Karpas-422 (cell line): ENCODE measurements at regions not wholly inside any gene's neighbourhood (a gene's known extent, or its start where the extent isn't known, plus 50 kb on each side); places are given as distances from the start of the nearest gene placed in this dataset.

Experiments
- DNase-seq: peaks from one replicate; pipeline ENCODE4 v3.0.0-alpha.2; 2015
- H2AFZ ChIP-seq: fragments of 200-600 bp; sonication (generic); 2 replicates; pipeline ENCODE4 v1.6.1; 2014; ENCODE audit warnings: antibody characterized with exemption, low read length, mixed read lengths
- H3K27ac ChIP-seq: fragments of 200-600 bp; sonication (generic); 2 replicates; pipeline ENCODE4 v1.5.1; 2014; ENCODE audit warnings: mild to moderate bottlenecking, low read length, moderate library complexity
- H3K27me3 ChIP-seq: fragments of 200-600 bp; sonication (generic); 2 replicates; pipeline ENCODE4 v1.6.1; 2014; ENCODE audit warnings: low read length, mixed read lengths
- H3K36me3 ChIP-seq: fragments of 200-600 bp; sonication (generic); 2 replicates; pipeline ENCODE4 v1.6.1; 2014; ENCODE audit warnings: low read length, mixed read lengths; ENCODE audit not compliant: insufficient read depth
- H3K4me1 ChIP-seq: fragments of 200-600 bp; sonication (generic); 2 replicates; pipeline ENCODE4 v1.6.1; 2014; ENCODE audit warnings: mild to moderate bottlenecking, low read length, mixed read lengths
- H3K4me2 ChIP-seq: fragments of 200-600 bp; sonication (generic); 2 replicates; pipeline ENCODE4 v1.6.1; 2014; ENCODE audit warnings: low read length, low read depth, mild to moderate bottlenecking; ENCODE audit not compliant: poor library complexity, severe bottlenecking
- H3K4me3 ChIP-seq: fragments of 200-600 bp; sonication (generic); 2 replicates; pipeline ENCODE4 v1.5.1; 2014; ENCODE audit warnings: mild to moderate bottlenecking, antibody characterized with exemption, low read length, mixed read lengths
- H3K79me2 ChIP-seq: fragments of 200-600 bp; sonication (generic); 2 replicates; pipeline ENCODE4 v1.6.1; 2014; ENCODE audit warnings: mild to moderate bottlenecking, low read length, mixed read lengths
- H3K9ac ChIP-seq: fragments of 200-600 bp; sonication (generic); 2 replicates; pipeline ENCODE4 v1.6.0; 2014; ENCODE audit warnings: low read length
- H3K9me2 ChIP-seq: fragments of 200-600 bp; sonication (generic), shearing (Covaris generic); replicated peaks from 2 replicates; pipeline ENCODE4 v1.6.0; 2014; ENCODE audit warnings: mild to moderate bottlenecking, low read length, moderate library complexity; ENCODE audit not compliant: insufficient read depth
- H3K9me3 ChIP-seq: fragments of 300-700, 200-600 bp; sonication (generic); 2 replicates; pipeline ENCODE4 v1.6.1; 2014; ENCODE audit warnings: low read length, mixed read lengths
- H4K20me1 ChIP-seq: fragments of 200-600 bp; sonication (generic); 2 replicates; pipeline ENCODE4 v1.6.1; 2014; ENCODE audit warnings: mild to moderate bottlenecking, antibody characterized with exemption, low read length, low read depth; ENCODE audit not compliant: insufficient read depth

- no peak overlapping the region for H3K9ac ChIP-seq
- no peak for DNase-seq
- H3K4me1 ChIP-seq: no peaks in the 10 kb centered on the region
- no peaks in the 10 kb centered on the region for H3K27me3 ChIP-seq
- H3K79me2 ChIP-seq: no peaks in the 10 kb centered on the region
- H3K9me2 ChIP-seq: no peaks in the 10 kb centered on the region
- H2AFZ ChIP-seq: no peak overlapping the region
- no peak overlapping the region for H3K4me3 ChIP-seq
- H4K20me1 ChIP-seq: no peaks in the 10 kb centered on the region
- no peak overlapping the region for H3K4me2 ChIP-seq
- H3K27ac ChIP-seq: no peak overlapping the region
- no peaks in the 10 kb centered on the region for H3K9me3 ChIP-seq
- H3K36me3 ChIP-seq: no peaks in the 10 kb centered on the region
Observed at GRCh38 chr4:171651071-171651470, 162.1 kb upstream of the GALNTL6 start.

GRCh38 chr4:171650543-171650942 lies 162.7 kb upstream of the GALNTL6 start:
- no peaks in the 10 kb centered on the region for H3K27me3 ChIP-seq
- no peaks in the 10 kb centered on the region for H3K9me3 ChIP-seq
- H3K27ac ChIP-seq: no peak overlapping the region
- no peaks in the 10 kb centered on the region for H3K4me1 ChIP-seq
- DNase-seq: no peak
- no peaks in the 10 kb centered on the region for H3K36me3 ChIP-seq
- H3K4me2 ChIP-seq: no peak overlapping the region
- H3K79me2 ChIP-seq: no peaks in the 10 kb centered on the region
- no peaks in the 10 kb centered on the region for H4K20me1 ChIP-seq
- no peak overlapping the region for H3K4me3 ChIP-seq
- no peaks in the 10 kb centered on the region for H3K9me2 ChIP-seq
- H3K9ac ChIP-seq: no peak overlapping the region
- H2AFZ ChIP-seq: no peak overlapping the region

- Histone ChIP-seq H3K9ac (no peak overlapping the region), H3K27me3 (no peaks in the 10 kb centered on the region), H4K20me1 (no peaks in the 10 kb centered on the region), H3K36me3 (no peaks in the 10 kb centered on the region), H3K27ac (no peak overlapping the region), H3K4me2 (no peak overlapping the region), H3K9me3 (no peaks in the 10 kb centered on the region), H3K4me1 (no peaks in the 10 kb centered on the region), H2AFZ (no peak overlapping the region), H3K4me3 (no peak overlapping the region), H3K79me2 (no peaks in the 10 kb centered on the region), H3K9me2 (no peaks in the 10 kb centered on the region)
- no peak for DNase-seq
Observed at GRCh38 chr4:171648926-171649325, 164.3 kb upstream of the GALNTL6 start.

DNA sequence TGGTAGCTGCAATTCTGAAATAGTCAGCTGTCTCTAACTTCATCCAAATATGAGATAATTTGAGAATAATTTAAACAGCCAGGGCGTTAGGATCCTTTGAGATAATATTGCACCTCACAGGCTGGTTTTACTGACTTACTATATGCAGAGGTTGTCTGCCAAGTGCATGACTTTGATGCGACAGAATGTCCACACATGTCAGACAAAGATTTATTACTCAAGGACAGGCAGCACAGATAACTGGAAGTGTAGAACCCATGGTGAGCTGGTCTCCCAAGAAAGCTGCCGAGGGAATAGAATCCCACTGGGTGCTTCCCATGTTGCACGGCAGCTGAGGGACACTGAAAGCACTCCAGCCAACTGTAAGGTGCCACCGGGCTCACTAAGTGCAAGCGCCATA lies 166.2 kb upstream of the GALNTL6 start:
- DNase-seq: no peak
- no peaks in the 10 kb centered on the region for H3K9me2 ChIP-seq
- no peak overlapping the region for H2AFZ ChIP-seq
- no peaks in the 10 kb centered on the region for H4K20me1 ChIP-seq
- H3K9ac ChIP-seq: no peak overlapping the region
- H3K4me3 ChIP-seq: no peak overlapping the region
- no peak overlapping the region for H3K27ac ChIP-seq
- H3K9me3 ChIP-seq: no peaks in the 10 kb centered on the region
- H3K4me2 ChIP-seq: no peak overlapping the region
- no peaks in the 10 kb centered on the region for H3K27me3 ChIP-seq
- no peaks in the 10 kb centered on the region for H3K36me3 ChIP-seq
- no peaks in the 10 kb centered on the region for H3K79me2 ChIP-seq
- H3K4me1 ChIP-seq: no peaks in the 10 kb centered on the region

- Histone ChIP-seq H3K27me3 (no peaks in the 10 kb centered on the region), H3K4me3 (no peak overlapping the region), H3K4me2 (no peak overlapping the region), H3K36me3 (no peaks in the 10 kb centered on the region), H3K4me1 (no peaks in the 10 kb centered on the region), H4K20me1 (no peaks in the 10 kb centered on the region), H3K9me3 (no peaks in the 10 kb centered on the region), H3K9me2 (no peaks in the 10 kb centered on the region), H3K79me2 (no peaks in the 10 kb centered on the region), H3K27ac (no peak overlapping the region), H3K9ac (no peak overlapping the region), H2AFZ (no peak overlapping the region)
- DNase-seq: no peak
Observed at GRCh38 chr4:171644430-171645057, 168.7 kb upstream of the GALNTL6 start.

- H3K9ac ChIP-seq: no peak overlapping the region
- H3K9me2 ChIP-seq: no peaks in the 10 kb centered on the region
- H3K4me2 ChIP-seq: no peak overlapping the region
- H2AFZ ChIP-seq: no peak overlapping the region
- no peaks in the 10 kb centered on the region for H3K4me1 ChIP-seq
- H3K79me2 ChIP-seq: no peaks in the 10 kb centered on the region
- H3K27me3 ChIP-seq: no peaks in the 10 kb centered on the region
- H3K4me3 ChIP-seq: no peak overlapping the region
- H3K27ac ChIP-seq: no peak overlapping the region
- H4K20me1 ChIP-seq: no peaks in the 10 kb centered on the region
- DNase-seq: no peak
- H3K36me3 ChIP-seq: no peaks in the 10 kb centered on the region
- no peaks in the 10 kb centered on the region for H3K9me3 ChIP-seq
Observed at GRCh38 chr4:171639540-171639939, 173.7 kb upstream of the GALNTL6 start.

DNA sequence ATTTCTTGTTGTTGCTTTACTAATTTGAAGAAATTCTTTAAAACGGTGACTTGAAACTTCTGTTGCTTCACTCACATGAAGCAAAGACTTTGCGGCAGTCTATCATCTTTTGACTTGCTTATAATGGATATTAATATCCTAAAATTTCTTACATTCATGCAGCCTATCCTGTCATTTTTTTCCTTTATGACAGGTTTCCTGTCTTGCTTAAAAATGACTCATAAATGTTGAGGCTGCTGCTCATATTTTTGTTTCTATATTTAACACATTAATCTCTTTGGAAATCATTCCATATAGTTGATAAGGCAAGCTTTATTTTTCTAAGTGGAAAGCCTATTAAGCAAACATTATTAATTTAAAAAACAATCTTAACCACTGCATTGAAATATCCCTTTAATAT lies 176.6 kb upstream of the GALNTL6 start:
- Histone ChIP-seq H3K79me2 (no peaks in the 10 kb centered on the region), H3K36me3 (no peaks in the 10 kb centered on the region), H3K27ac (no peak overlapping the region), H3K9me2 (no peaks in the 10 kb centered on the region), H3K4me2 (no peak overlapping the region), H3K4me3 (no peak overlapping the region), H3K27me3 (no peaks in the 10 kb centered on the region), H3K9ac (no peak overlapping the region), H2AFZ (no peak overlapping the region), H3K9me3 (no peaks in the 10 kb centered on the region), H4K20me1 (no peaks in the 10 kb centered on the region), H3K4me1 (no peaks in the 10 kb centered on the region)
- DNase-seq: no peak

- H2AFZ ChIP-seq: no peak overlapping the region
- no peak overlapping the region for H3K4me3 ChIP-seq
- no peaks in the 10 kb centered on the region for H3K36me3 ChIP-seq
- H3K9me2 ChIP-seq: no peaks in the 10 kb centered on the region
- H3K27me3 ChIP-seq: no peaks in the 10 kb centered on the region
- H3K4me2 ChIP-seq: no peak overlapping the region
- no peaks in the 10 kb centered on the region for H3K4me1 ChIP-seq
- H3K9me3 ChIP-seq: no peaks in the 10 kb centered on the region
- no peaks in the 10 kb centered on the region for H4K20me1 ChIP-seq
- no peak overlapping the region for H3K27ac ChIP-seq
- no peak overlapping the region for H3K9ac ChIP-seq
- DNase-seq: no peak
- H3K79me2 ChIP-seq: no peaks in the 10 kb centered on the region
Observed at GRCh38 chr4:171629737-171630136, 183.5 kb upstream of the GALNTL6 start.

- H3K9me2 ChIP-seq: no peaks in the 10 kb centered on the region
- no peak overlapping the region for H3K4me2 ChIP-seq
- no peak overlapping the region for H2AFZ ChIP-seq
- H3K27me3 ChIP-seq: no peaks in the 10 kb centered on the region
- H4K20me1 ChIP-seq: no peaks in the 10 kb centered on the region
- H3K36me3 ChIP-seq: no peaks in the 10 kb centered on the region
- no peaks in the 10 kb centered on the region for H3K79me2 ChIP-seq
- H3K4me3 ChIP-seq: no peak overlapping the region
- DNase-seq: no peak
- no peak overlapping the region for H3K27ac ChIP-seq
- H3K9ac ChIP-seq: no peak overlapping the region
- no peaks in the 10 kb centered on the region for H3K4me1 ChIP-seq
- H3K9me3 ChIP-seq: no peaks in the 10 kb centered on the region
Observed at GRCh38 chr4:171629182-171629581, 184.0 kb upstream of the GALNTL6 start.
